Inferior parietal cortex (tissue), 1 donor: ENCODE measurements at regions not wholly inside any gene's neighbourhood (a gene's known extent, or its start where the extent isn't known, plus 50 kb on each side); places are given as distances from the start of the nearest gene placed in this dataset.
"Not testable (repeated sequence)": the region's sequence is repeated elsewhere in the genome, so short reads cannot be mapped to it uniquely, and the experiment has no call there.

Source experiments
- DNase-seq: peaks from one replicate; pipeline ENCODE4 v3.0.0-alpha.2; 2016; ENCODE audit errors: extremely low spot score

GRCh38 chr5:96101358-96102089, 139.9 kb upstream of the ELL2 start:
- DNase-seq: no peak

- DNase-seq: not testable (repeated sequence)
These were observed 135.8 kb upstream of the ELL2 start for GRCh38 chr5:96097488-96097887.

GRCh38 chr5:96096724-96097123, 135.1 kb upstream of the ELL2 start:
- no peak for DNase-seq

DNA sequence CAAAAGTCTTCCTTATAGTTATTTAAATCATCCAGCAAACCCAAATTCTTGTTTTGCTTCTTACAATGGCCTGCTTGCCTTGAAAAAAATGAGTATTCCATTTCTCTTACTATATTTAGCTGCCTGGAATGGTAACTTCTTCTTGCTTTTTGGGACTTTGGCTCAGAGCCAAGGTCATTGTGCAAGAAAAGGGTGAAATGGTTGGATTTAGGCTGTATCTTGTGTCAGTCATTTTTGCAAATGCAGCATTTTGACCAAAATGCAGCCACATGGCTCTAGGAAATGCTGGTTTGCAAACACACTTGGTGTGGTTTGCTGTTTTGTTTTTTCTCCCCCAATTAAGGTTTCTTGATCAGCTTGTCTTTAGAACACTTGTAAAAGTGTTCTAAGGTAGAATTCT, 133.3 kb upstream of the ELL2 start:
- DNase-seq: no peak

DNA sequence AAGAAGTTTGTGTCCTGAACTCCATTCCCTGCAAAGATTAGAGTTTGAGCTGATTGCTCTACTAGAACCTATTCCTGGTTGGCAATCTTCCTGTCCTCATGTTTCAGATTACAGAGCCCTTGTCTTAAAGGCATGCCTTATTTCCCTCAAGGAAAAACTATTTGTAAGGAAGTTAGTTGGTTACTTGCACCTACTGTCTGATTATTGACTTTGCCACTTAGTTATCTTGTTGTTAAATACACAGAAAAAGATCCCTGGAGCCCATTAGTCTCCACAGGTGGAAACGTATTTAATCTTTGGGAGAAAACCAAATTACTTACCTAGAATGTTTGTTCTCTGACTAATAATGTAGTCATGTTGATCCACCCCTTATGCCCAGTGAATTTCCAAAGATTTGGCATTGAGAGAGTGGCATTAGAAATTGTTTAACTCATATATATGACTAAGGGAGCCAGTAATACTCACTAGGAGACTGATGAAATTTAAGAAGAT, 132.3 kb upstream of the ELL2 start:
- DNase-seq: no peak

- no peak for DNase-seq
These were observed 131.7 kb upstream of the ELL2 start for GRCh38 chr5:96093340-96093739.

DNA sequence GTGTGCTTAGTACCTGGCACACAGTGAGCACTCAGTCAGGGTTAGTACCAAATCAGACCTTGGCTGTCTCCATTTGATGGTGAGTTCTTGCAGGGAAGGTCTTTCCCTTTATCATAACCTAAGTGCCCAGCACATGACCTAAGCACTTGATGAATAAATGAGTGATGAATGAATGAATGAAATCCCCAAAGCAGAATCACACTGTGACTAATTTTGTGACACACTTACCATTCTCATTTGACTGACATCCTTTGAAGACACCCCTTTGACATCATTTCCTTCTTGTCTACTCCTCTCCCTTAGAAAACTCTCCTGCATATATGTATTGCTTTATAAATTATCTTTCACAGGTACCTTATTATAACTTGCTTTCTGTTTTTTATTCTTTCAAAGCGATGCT, 130.2 kb upstream of the ELL2 start:
- DNase-seq: no peak

DNA sequence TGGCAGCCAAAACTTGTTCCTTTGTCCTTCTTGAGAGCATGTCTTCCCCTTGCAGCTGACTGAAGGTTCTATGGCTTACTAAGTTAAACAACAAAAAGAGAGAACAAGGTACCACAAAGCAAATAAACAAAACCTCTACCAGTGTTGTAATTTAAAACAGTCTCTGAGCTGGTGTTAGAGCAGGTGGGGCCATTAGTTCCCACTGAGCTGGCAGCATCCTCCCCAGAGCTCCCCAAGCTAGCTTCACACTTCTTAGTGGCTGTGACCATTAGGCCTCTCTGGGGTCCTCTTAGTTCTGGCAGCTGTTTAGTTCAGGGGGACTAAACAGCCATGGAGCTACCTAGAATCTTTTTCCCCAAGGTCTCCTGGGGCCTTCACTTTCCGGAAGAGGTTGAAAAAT, 128.6 kb upstream of the ELL2 start:
- DNase-seq: no peak

GRCh38 chr5:96088706-96089498, 127.3 kb upstream of the ELL2 start:
- DNase-seq: no peak

- DNase-seq: no peak
These were observed 126.3 kb upstream of the ELL2 start for GRCh38 chr5:96087939-96088338.

DNA sequence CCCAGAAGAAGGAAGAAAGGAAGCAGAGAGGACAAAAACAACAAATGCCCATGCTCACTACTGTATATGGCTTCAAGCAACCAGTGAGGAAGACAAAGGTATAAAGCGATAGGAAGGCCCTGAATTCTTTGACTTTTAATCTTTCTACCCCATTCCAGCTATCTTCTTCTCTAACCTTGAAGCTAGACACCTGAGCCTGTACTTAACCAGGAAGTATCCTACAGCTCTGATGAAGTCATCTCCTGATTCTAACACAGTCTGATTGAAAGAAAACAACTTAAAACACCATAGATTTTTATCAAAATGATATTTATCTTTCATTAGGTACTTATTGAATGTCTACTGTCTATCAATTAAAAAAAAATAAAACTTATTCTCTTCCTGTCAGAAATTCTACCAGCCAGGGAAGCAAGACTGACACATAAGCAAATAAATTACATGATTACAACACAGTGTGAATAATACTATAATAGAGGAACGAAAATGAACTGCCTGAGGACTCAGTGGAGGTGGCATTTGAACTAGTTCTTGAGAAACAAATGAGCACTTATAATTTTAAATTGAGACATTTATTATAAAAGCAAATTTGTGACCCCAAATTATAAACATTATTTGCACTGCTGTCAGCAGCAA, 123.3 kb upstream of the ELL2 start:
- no peak for DNase-seq

- DNase-seq: no peak
These were observed 121.8 kb upstream of the ELL2 start for GRCh38 chr5:96083361-96083881.

DNA sequence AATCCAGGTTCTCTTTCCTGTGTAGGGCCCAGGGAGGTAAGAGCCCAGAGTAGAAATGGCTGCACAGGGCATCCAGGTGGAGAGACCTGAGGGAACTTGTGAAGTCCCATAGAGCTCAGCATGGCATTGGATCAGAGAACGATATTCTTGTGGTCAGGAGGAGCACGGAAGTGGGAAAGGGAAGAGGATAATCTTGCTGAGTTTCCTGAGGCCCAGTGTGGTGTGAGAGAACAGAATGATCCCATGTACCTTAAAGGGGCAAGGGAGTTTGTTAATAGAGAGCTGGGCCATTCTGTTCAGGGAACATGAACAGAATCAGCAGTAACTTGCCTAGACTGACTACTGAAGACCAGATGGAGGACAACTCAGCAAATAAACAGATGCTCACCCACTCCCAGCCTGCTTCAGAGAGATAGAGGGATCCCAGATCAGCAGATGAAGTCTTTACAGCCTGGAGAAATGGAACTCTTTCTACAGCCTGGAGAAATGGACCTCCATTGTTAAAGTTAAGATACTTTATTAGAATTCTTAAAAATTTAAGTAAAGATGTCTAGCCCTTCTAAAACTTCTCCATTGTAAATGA, 119.7 kb upstream of the ELL2 start:
- no peak for DNase-seq

DNA sequence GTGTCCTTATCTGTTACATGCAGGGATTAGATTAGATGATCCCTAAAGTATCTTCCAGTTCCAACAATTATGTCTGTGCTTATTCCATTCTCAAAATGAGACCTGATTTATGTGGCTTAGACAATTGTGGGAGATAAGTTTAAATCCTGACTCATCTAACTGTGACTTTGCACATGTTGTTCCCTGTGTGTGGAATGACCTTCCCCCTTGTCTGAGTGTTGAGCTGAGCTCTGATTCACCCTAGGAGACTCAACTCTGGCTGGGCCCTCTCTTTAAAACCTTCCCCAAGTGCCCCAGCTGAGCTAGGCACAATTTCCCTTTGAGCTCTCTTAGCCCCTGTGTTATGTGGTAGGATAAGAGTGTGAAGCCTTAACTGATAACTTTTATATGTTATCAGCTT, 118.9 kb upstream of the ELL2 start:
- DNase-seq: no peak

DNA sequence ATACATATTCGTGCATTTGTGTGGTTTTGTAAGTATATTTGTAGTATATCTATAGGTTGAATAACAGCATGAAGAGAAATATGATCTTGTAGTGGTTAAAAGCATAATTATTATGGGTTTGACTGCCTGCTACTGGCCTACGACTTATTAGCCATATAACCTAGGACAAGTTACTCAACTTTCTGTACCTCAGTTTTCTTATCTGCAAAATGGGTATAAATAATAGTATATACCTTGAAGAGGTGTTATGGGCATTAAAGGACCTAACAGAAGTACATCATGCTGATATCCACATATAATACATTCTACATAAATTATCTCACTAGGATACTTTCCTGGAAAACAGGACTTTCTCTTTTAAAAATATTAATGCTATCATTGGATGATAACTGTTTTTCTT, 118.3 kb upstream of the ELL2 start:
- no peak for DNase-seq

GRCh38 chr5:96079075-96079474, 117.4 kb upstream of the ELL2 start:
- DNase-seq: no peak

GRCh38 chr5:96076451-96076850, 114.8 kb upstream of the ELL2 start:
- no peak for DNase-seq

DNA sequence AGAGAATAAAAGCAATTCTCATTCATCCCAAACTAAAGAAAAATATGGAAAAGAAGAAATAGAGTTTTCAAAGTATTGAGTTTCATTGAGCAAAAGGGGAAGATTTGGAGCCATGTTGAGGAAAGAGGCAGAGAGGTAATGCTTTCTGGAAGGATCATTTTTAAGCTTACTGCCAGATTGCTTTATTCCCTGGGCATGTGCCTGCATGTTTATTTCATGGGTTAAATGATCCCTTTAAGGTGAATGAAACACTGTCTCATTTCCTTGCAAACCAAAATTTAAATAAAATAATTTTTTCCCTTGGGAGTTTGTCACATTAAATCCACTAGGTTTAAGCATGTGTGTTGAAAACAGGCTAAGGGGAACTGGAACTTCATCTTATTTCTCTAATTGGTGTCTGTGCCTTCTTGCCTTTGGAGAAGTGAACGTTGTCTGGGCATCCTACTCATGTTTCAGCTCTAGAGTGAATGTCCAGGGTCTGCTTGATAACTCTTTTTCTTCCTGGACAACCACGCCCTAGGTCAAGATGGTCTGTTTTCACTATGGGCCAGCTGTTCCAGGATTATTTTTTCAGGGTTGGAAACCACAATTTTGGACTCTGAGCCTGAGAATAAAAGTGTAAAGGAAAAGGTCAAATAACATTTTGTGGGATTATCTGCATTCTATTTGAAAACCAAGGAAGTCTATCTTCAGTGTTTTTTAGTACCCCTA, 114.1 kb upstream of the ELL2 start:
- DNase-seq: no peak

DNA sequence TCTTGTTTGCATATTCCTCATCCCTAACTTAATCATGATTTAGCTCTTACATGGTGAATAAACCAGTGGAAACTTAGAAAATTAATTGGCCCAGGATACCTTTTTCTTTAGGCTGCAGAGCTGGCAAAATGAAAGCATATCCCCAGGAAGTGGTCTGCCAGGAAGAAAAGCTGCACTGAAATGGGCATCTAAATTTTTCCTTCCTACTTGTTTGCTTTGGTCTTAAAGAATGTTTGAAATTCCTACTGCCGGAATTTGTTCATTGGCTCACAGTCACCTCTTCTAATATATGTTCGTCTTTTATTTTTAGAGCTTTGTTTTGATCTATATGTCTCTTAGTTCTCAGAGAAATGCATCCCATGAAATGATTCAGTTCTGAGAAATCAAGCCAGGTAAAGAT, 113.2 kb upstream of the ELL2 start:
- no peak for DNase-seq

DNA sequence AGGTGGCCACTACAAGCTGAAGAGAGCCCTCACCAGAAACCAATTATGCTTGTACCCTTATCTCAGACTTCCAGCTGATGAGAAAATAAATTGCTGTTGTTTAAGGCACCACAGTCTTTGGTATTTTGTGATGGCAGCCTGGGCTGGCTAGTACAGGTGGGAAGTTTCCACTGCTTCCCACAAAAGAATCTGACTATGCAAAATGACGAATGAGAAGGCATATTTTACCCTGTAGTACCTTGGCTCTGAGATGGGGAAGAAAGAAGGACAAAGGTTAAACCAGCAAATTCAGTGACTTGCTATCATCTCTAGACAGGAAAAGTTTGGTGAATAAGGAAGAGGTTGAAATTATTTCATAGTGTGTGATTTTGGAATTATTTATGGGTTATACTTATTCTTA, 112.8 kb upstream of the ELL2 start:
- no peak for DNase-seq

- DNase-seq: no peak
These were observed 111.1 kb upstream of the ELL2 start for GRCh38 chr5:96072791-96073165.
